Upper lobe of left lung (tissue), 4 donors: ENCODE measurements at regions not wholly inside any gene's neighbourhood (a gene's known extent, or its start where the extent isn't known, plus 50 kb on each side); places are given as distances from the start of the nearest gene placed in this dataset.

Source experiments
- EP300 ChIP-seq, 4 donors: sonication (generic); formaldehyde crosslinking; IDR thresholded peaks; one replicate each; pipeline ENCODE4 v1.5.1; 2017; ENCODE audit warnings: antibody characterized with exemption in 4 of 4, control low read depth in 2 of 4
- POLR2A ChIP-seq, 4 donors: fragments of 450-650 bp; IDR thresholded peaks; one replicate each; pipeline ENCODE4 v1.5.1; 2016 to 2017; ENCODE audit warnings: antibody characterized with exemption in 4 of 4, mild to moderate bottlenecking in 2 of 4
- TF ChIP-seq, protein P1 (sequence below), 6 experiments: fragments of 450-650 bp in 4 of 6; fragments of 200-600 bp in 2 of 6; sonication (generic) in 2 of 6; IDR thresholded peaks; one replicate each; pipeline ENCODE4 v1.5.1; 2016 to 2019; ENCODE audit warnings: antibody characterized with exemption in 6 of 6

GRCh38 chr12:97748298-97748697, 285.7 kb downstream of the RMST start:
- TF ChIP-seq, protein P1, sequence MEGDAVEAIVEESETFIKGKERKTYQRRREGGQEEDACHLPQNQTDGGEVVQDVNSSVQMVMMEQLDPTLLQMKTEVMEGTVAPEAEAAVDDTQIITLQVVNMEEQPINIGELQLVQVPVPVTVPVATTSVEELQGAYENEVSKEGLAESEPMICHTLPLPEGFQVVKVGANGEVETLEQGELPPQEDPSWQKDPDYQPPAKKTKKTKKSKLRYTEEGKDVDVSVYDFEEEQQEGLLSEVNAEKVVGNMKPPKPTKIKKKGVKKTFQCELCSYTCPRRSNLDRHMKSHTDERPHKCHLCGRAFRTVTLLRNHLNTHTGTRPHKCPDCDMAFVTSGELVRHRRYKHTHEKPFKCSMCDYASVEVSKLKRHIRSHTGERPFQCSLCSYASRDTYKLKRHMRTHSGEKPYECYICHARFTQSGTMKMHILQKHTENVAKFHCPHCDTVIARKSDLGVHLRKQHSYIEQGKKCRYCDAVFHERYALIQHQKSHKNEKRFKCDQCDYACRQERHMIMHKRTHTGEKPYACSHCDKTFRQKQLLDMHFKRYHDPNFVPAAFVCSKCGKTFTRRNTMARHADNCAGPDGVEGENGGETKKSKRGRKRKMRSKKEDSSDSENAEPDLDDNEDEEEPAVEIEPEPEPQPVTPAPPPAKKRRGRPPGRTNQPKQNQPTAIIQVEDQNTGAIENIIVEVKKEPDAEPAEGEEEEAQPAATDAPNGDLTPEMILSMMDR (IDR thresholded peaks at IDR 0.05) = no peak
- no peak for TF ChIP-seq POLR2A (IDR thresholded peaks at IDR 0.05)
- TF ChIP-seq EP300 (IDR thresholded peaks at IDR 0.05) = no peak
